A549 (cell line): ENCODE measurements at regions not wholly inside any gene's neighbourhood (a gene's known extent, or its start where the extent isn't known, plus 50 kb on each side); places are given as distances from the start of the nearest gene placed in this dataset.

Experiments
- ATAC-seq, 2 experiments: fragments of 200-7000 bp in 1 of 2; fragments of >200 bp in 1 of 2; cut with Nextera tagmentation in 1 of 2; cut with Tn5 transposase in 1 of 2; 3 replicates each; pipeline versions ENCODE4 v1.8.0 to v1.9.1; 2018 to 2020; ENCODE audit warnings: mild to moderate bottlenecking in 1 of 2, moderate library complexity in 1 of 2
- CTCF ChIA-PET: fragments of 300-600 bp; sonication (Branson Sonifier 250); formaldehyde crosslinking; extraction: SDS; loops from one replicate; lab custom pipeline; 2021; ENCODE audit warnings: antibody characterized with exemption, inconsistent platforms; lab: Yijun Ruan, JAX
- POLR2A ChIA-PET: fragments of 350-600 bp; formaldehyde crosslinking; extraction: SDS; loops from one replicate; lab custom pipeline; 2021; ENCODE audit warnings: antibody characterized with exemption, inconsistent platforms; lab: Yijun Ruan, JAX
- DNase-seq, 2 experiments: peaks; one replicate each; pipeline versions ENCODE4 v3.0.0 to v3.0.0-alpha.2; 2011 to 2016; ENCODE audit warnings: low read depth in 1 of 2, low spot score in 1 of 2
- FAIRE-seq: peaks from 2 replicates; lab custom pipeline; 2011; peaks lifted over from hg19 to GRCh38; lab: Jason Lieb, UNC
- H3K27ac ChIP-seq, 2 experiments: fragments of >200 bp; sonication (Bioruptor Twin); formaldehyde crosslinking; 3 replicates each; pipeline ENCODE4 v1.5.1; 2016 to 2017
- H3K4me1 ChIP-seq: fragments of >200 bp; sonication (Bioruptor Twin); formaldehyde crosslinking; 3 replicates; pipeline ENCODE4 v1.6.1; 2016
- H3K4me2 ChIP-seq: fragments of >200 bp; sonication (Bioruptor Twin); formaldehyde crosslinking; 3 replicates; pipeline ENCODE4 v1.6.1; 2016
- H3K4me3 ChIP-seq: fragments of >200 bp; sonication (Bioruptor Twin); formaldehyde crosslinking; 3 replicates; pipeline ENCODE4 v1.5.1; 2016
- H3K9me3 ChIP-seq: fragments of >200 bp; sonication (Bioruptor Twin); formaldehyde crosslinking; 3 replicates; pipeline ENCODE4 v1.6.1; 2016
- CHD2 ChIP-seq: fragments of 150-350 bp; IDR thresholded peaks from 2 replicates; pipeline ENCODE4 v1.6.1; 2014; ENCODE audit warnings: low read length; ENCODE audit not compliant: partially characterized antibody
- EHMT2 ChIP-seq: fragments of 200-600 bp; sonication (generic); IDR thresholded peaks from 2 replicates; pipeline ENCODE4 v1.6.1; 2016; ENCODE audit warnings: antibody characterized with exemption, low read depth, mild to moderate bottlenecking, moderate library complexity
- FOSL2 ChIP-seq, 2 experiments: fragments of 450-650 bp in 1 of 2; fragments of >200 bp in 1 of 2; sonication (Bioruptor Twin) in 1 of 2; formaldehyde crosslinking; IDR thresholded peaks; 2 replicates each; pipeline versions ENCODE4 v1.5.0 to v1.6.1; 2016 to 2020; ENCODE audit warnings: mild to moderate bottlenecking in 1 of 2, moderate library complexity in 1 of 2
- GATA3 ChIP-seq: IDR thresholded peaks from 2 replicates; pipeline ENCODE4 v1.6.1; 2012; ENCODE audit warnings: borderline replicate concordance
- HDAC2 ChIP-seq: fragments of 200-600 bp; sonication (generic); IDR thresholded peaks from 2 replicates; pipeline ENCODE4 v1.6.1; 2016
- HOXB13 ChIP-seq: fragments of 250-450 bp; sonication (Bioruptor Pico); IDR thresholded peaks from 2 replicates; pipeline ENCODE4 v1.5.0; 2020; ENCODE audit warnings: low read depth, mild to moderate bottlenecking, moderate library complexity
- HOXB5 ChIP-seq: fragments of 250-450 bp; sonication (Bioruptor Pico); IDR thresholded peaks from 2 replicates; pipeline ENCODE4 v1.5.0; 2020; ENCODE audit warnings: mild to moderate bottlenecking, moderate library complexity
- JUN ChIP-seq, 2 experiments: fragments of >200 bp; sonication (Bioruptor Twin); formaldehyde crosslinking; IDR thresholded peaks; 2 replicates in 1 of 2; 3 replicates in 1 of 2; pipeline ENCODE4 v1.6.1; 2016 to 2017
- JUNB ChIP-seq: fragments of >200 bp; sonication (Bioruptor Twin); formaldehyde crosslinking; IDR thresholded peaks from 2 replicates; pipeline ENCODE4 v1.6.1; 2016
- KDM5A ChIP-seq: fragments of 200-600 bp; sonication (generic); IDR thresholded peaks from 2 replicates; pipeline ENCODE4 v1.6.1; 2016; ENCODE audit warnings: antibody characterized with exemption, mild to moderate bottlenecking
- MYC ChIP-seq: IDR thresholded peaks from 2 replicates; pipeline ENCODE4 v1.6.1; 2012; ENCODE audit warnings: mild to moderate bottlenecking, inconsistent platforms, low read length, improper control_type of control experiment, borderline replicate concordance
- PHF8 ChIP-seq: fragments of 200-600 bp; sonication (generic); IDR thresholded peaks from 2 replicates; pipeline ENCODE4 v1.6.1; 2016; ENCODE audit warnings: low read depth, mild to moderate bottlenecking, antibody characterized with exemption, moderate library complexity, borderline replicate concordance
- RARB ChIP-seq: fragments of 250-450 bp; sonication (Bioruptor Pico); IDR thresholded peaks from 2 replicates; pipeline ENCODE4 v1.8.0; 2021; ENCODE audit warnings: mild to moderate bottlenecking, moderate library complexity
- RFX5 ChIP-seq: fragments of 450-650 bp; IDR thresholded peaks from 2 replicates; pipeline ENCODE4 v1.7.1; 2014; ENCODE audit warnings: antibody characterized with exemption, mild to moderate bottlenecking, moderate library complexity
- SMC3 ChIP-seq: fragments of >200 bp; sonication (Bioruptor Twin); formaldehyde crosslinking; IDR thresholded peaks from 3 replicates; pipeline ENCODE4 v1.6.1; 2018; ENCODE audit warnings: inconsistent platforms
- TFCP2L1 ChIP-seq: fragments of 250-450 bp; sonication (Bioruptor Pico); IDR thresholded peaks from 2 replicates; pipeline ENCODE4 v1.5.0; 2021; ENCODE audit warnings: mild to moderate bottlenecking
- TP53 ChIP-seq: fragments of 250-450 bp; sonication (Bioruptor Pico); IDR thresholded peaks from 2 replicates; pipeline ENCODE4 v1.5.0; 2021; ENCODE audit warnings: mild to moderate bottlenecking, moderate library complexity
- ZC3H11A ChIP-seq: fragments of 450-650 bp; IDR thresholded peaks from 2 replicates; pipeline ENCODE4 v1.6.1; 2014; ENCODE audit warnings: antibody characterized with exemption, mild to moderate bottlenecking
- ZFP36 ChIP-seq: fragments of 450-650 bp; IDR thresholded peaks from 2 replicates; pipeline ENCODE4 v1.6.1; 2014; ENCODE audit warnings: borderline replicate concordance; ENCODE audit not compliant: partially characterized antibody
- ZNF302 ChIP-seq: fragments of 250-450 bp; sonication (Bioruptor Pico); IDR thresholded peaks from 2 replicates; pipeline ENCODE4 v1.9.0; 2021; ENCODE audit warnings: inconsistent platforms, mild to moderate bottlenecking, moderate library complexity
- WGBS: methylation state at CpG from one replicate; pipeline ENCODE4 v1.1.6; 2017; ENCODE audit errors: missing lambda C conversion rate; 5-methylcytosine and 5-hydroxymethylcytosine counted together
- TF ChIP-seq, protein P1 (sequence below): fragments of 450-650 bp; IDR thresholded peaks from 2 replicates; pipeline ENCODE4 v1.6.1; 2014; ENCODE audit warnings: antibody characterized with exemption
- TF ChIP-seq, protein P2 (sequence below): fragments of 150-350 bp; IDR thresholded peaks from 2 replicates; pipeline ENCODE4 v1.6.1; 2014; ENCODE audit warnings: low read depth, mild to moderate bottlenecking, low read length
- TF ChIP-seq, protein P3 (sequence below): fragments of 200-600 bp; sonication (generic); IDR thresholded peaks from 2 replicates; pipeline ENCODE4 v1.6.1; 2016; ENCODE audit warnings: antibody characterized with exemption, mild to moderate bottlenecking, moderate library complexity
- TF ChIP-seq, protein P4 (sequence below): IDR thresholded peaks from 2 replicates; pipeline ENCODE4 v1.6.1; 2012
- TF ChIP-seq, protein P5 (sequence below): fragments of >200 bp; sonication (Bioruptor Twin); formaldehyde crosslinking; IDR thresholded peaks from 3 replicates; pipeline ENCODE4 v1.6.1; 2016

DNA sequence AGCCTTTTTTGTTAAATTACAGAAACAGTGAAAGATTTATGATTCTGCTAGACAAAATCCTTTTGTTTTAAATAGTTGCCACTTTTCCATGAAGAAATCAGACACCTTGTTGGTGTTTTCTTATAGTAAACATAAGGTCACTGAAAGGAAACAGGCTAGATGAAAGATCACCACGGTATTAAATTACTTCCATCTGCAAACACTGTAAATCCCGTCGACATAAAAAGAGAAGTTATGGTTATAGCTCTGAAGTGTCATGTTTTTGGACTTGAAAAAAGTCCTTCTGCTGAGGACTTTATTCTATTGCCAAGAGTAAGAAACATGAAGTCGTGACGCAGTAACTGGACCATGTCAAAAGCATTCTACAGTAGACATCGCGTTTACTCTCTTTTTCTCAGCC, 567.6 kb upstream of the SLIT2 start:
- Histone ChIP-seq H3K4me2 (no peak overlapping the region), H3K4me1 (no peaks in the 10 kb centered on the region), H3K4me3 (no peak overlapping the region), H3K27ac (no peak overlapping the region), H3K9me3 (no peaks in the 10 kb centered on the region)
- DNase-seq = no peak
- ATAC-seq = no peak
- WGBS = 51% methylated on average over 7 of the region's 7 CpGs
- TF ChIP-seq, protein P1, sequence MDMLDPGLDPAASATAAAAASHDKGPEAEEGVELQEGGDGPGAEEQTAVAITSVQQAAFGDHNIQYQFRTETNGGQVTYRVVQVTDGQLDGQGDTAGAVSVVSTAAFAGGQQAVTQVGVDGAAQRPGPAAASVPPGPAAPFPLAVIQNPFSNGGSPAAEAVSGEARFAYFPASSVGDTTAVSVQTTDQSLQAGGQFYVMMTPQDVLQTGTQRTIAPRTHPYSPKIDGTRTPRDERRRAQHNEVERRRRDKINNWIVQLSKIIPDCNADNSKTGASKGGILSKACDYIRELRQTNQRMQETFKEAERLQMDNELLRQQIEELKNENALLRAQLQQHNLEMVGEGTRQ = no peak
- TF ChIP-seq PHF8 (no peak), KDM5A (no peak), ZFP36 (no peak), HOXB5 (CRISPR knock-in tag) (no peak), HDAC2 (no peak), CHD2 (no peak), MYC (no peak), HOXB13 (no peak), FOSL2 (IDR thresholded peaks at IDR 0.05) (no peak), FOSL2 (CRISPR knock-in tag; IDR thresholded peaks at IDR 0.05) (no peak), SMC3 (no peak), GATA3 (no peak), TFCP2L1 (CRISPR knock-in tag) (no peak), RARB (CRISPR knock-in tag) (no peak), EHMT2 (no peak), RFX5 (no peak), ZNF302 (CRISPR knock-in tag) (no peak), ZC3H11A (no peak)
- TF ChIP-seq, protein P2, sequence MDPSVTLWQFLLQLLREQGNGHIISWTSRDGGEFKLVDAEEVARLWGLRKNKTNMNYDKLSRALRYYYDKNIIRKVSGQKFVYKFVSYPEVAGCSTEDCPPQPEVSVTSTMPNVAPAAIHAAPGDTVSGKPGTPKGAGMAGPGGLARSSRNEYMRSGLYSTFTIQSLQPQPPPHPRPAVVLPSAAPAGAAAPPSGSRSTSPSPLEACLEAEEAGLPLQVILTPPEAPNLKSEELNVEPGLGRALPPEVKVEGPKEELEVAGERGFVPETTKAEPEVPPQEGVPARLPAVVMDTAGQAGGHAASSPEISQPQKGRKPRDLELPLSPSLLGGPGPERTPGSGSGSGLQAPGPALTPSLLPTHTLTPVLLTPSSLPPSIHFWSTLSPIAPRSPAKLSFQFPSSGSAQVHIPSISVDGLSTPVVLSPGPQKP = no peak
- TF ChIP-seq, protein P3, sequence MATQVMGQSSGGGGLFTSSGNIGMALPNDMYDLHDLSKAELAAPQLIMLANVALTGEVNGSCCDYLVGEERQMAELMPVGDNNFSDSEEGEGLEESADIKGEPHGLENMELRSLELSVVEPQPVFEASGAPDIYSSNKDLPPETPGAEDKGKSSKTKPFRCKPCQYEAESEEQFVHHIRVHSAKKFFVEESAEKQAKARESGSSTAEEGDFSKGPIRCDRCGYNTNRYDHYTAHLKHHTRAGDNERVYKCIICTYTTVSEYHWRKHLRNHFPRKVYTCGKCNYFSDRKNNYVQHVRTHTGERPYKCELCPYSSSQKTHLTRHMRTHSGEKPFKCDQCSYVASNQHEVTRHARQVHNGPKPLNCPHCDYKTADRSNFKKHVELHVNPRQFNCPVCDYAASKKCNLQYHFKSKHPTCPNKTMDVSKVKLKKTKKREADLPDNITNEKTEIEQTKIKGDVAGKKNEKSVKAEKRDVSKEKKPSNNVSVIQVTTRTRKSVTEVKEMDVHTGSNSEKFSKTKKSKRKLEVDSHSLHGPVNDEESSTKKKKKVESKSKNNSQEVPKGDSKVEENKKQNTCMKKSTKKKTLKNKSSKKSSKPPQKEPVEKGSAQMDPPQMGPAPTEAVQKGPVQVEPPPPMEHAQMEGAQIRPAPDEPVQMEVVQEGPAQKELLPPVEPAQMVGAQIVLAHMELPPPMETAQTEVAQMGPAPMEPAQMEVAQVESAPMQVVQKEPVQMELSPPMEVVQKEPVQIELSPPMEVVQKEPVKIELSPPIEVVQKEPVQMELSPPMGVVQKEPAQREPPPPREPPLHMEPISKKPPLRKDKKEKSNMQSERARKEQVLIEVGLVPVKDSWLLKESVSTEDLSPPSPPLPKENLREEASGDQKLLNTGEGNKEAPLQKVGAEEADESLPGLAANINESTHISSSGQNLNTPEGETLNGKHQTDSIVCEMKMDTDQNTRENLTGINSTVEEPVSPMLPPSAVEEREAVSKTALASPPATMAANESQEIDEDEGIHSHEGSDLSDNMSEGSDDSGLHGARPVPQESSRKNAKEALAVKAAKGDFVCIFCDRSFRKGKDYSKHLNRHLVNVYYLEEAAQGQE = no peak
- ChIA-PET CTCF (no interaction called here), POLR2A (no interaction called here)
- FAIRE-seq = no peak

DNA sequence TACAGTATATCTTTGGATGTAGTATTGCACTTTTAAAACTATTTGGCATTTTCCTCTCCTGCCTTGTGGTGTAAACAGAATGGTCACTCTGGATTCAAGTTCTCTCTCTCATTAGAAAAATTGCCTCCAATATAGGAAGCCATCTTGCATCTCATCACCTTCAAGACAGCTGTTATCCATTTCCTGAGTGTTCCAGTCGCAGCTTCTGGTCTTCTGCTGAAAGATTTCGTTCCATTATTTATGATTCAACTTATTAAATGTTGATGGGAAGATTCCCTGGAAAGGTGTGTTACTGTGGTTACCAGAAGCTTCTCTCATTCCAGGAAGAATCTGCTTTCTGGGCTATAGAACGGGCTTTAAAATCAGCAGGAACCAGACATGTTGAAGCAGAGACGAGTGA, 568.3 kb upstream of the SLIT2 start:
- no peak for TF ChIP-seq ZC3H11A
- no peak for TF ChIP-seq TFCP2L1 (CRISPR knock-in tag)
- no peak for TF ChIP-seq JUNB
- no peak for TF ChIP-seq JUN (IDR thresholded peaks at IDR 0.05)
- TF ChIP-seq, protein P4, sequence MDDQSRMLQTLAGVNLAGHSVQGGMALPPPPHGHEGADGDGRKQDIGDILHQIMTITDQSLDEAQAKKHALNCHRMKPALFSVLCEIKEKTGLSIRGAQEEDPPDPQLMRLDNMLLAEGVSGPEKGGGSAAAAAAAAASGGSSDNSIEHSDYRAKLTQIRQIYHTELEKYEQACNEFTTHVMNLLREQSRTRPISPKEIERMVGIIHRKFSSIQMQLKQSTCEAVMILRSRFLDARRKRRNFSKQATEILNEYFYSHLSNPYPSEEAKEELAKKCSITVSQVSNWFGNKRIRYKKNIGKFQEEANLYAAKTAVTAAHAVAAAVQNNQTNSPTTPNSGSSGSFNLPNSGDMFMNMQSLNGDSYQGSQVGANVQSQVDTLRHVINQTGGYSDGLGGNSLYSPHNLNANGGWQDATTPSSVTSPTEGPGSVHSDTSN = no peak
- no peak for TF ChIP-seq RARB (CRISPR knock-in tag)
- TF ChIP-seq, protein P5, sequence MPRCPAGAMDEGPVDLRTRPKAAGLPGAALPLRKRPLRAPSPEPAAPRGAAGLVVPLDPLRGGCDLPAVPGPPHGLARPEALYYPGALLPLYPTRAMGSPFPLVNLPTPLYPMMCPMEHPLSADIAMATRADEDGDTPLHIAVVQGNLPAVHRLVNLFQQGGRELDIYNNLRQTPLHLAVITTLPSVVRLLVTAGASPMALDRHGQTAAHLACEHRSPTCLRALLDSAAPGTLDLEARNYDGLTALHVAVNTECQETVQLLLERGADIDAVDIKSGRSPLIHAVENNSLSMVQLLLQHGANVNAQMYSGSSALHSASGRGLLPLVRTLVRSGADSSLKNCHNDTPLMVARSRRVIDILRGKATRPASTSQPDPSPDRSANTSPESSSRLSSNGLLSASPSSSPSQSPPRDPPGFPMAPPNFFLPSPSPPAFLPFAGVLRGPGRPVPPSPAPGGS = no peak
- no peak for TF ChIP-seq TP53 (CRISPR knock-in tag)
- DNase-seq = no peak
- no peak overlapping the region for H3K4me2 ChIP-seq
- POLR2A ChIA-PET = no interaction called here
- no peaks in the 10 kb centered on the region for H3K4me1 ChIP-seq
- no peak for FAIRE-seq
- no peak overlapping the region for H3K27ac ChIP-seq
- H3K9me3 ChIP-seq = no peaks in the 10 kb centered on the region
- CTCF ChIA-PET = no interaction called here
- no peak overlapping the region for H3K4me3 ChIP-seq
- ATAC-seq = no peak
- 3% methylated on average over 4 of the region's 4 CpGs for WGBS
